Ovary (tissue), 7 donors: ENCODE measurements at regions not wholly inside any gene's neighbourhood (a gene's known extent, or its start where the extent isn't known, plus 50 kb on each side); places are given as distances from the start of the nearest gene placed in this dataset.
"Not testable (repeated sequence)": the region's sequence is repeated elsewhere in the genome, so short reads cannot be mapped to it uniquely, and the experiment has no call there.

ENCODE experiments used
- DNase-seq, 5 donors: peaks; one replicate each; pipeline ENCODE4 v3.0.0-alpha.2; 2019 to 2020
- H3K27ac ChIP-seq, 2 donors: fragments of 200-600 bp; one replicate each; pipeline versions ENCODE4 v1.5.1 to v1.8.0; 2019 to 2022
- H3K27me3 ChIP-seq: fragments of 200-600 bp; one replicate; pipeline ENCODE4 v1.8.0; 2022
- H3K36me3 ChIP-seq: fragments of 200-600 bp; sonication (generic); one replicate; pipeline ENCODE4 v1.5.1; 2019
- H3K4me1 ChIP-seq: one replicate; pipeline ENCODE4 v1.8.1; 2013; ENCODE audit warnings: mild to moderate bottlenecking, moderate library complexity; ENCODE audit not compliant: insufficient read depth
- H3K4me3 ChIP-seq: fragments of 200-600 bp; sonication (generic); one replicate; pipeline ENCODE4 v1.5.1; 2017
- H3K9me3 ChIP-seq, 2 donors: fragments of 200-600 bp in 1 of 2; sonication (generic) in 1 of 2; one replicate each; pipeline versions ENCODE4 v1.5.1 to v1.8.1; 2013 to 2019; ENCODE audit warnings: mild to moderate bottlenecking in 1 of 2, moderate library complexity in 1 of 2
- CTCF ChIP-seq, 3 donors: fragments of 450-650 bp in 2 of 3; fragments of 200-600 bp in 1 of 3; IDR thresholded peaks; one replicate each; pipeline versions ENCODE4 v1.5.1 to v1.8.0; 2016 to 2022; ENCODE audit warnings: antibody characterized with exemption in 3 of 3, mild to moderate bottlenecking in 1 of 3
- EP300 ChIP-seq: sonication (generic); formaldehyde crosslinking; IDR thresholded peaks from one replicate; pipeline ENCODE4 v1.6.1; 2017; ENCODE audit warnings: antibody characterized with exemption
- POLR2A ChIP-seq: fragments of 450-650 bp; IDR thresholded peaks from one replicate; pipeline ENCODE4 v1.6.1; 2017; ENCODE audit warnings: antibody characterized with exemption, mild to moderate bottlenecking, moderate library complexity
- WGBS, 3 donors: extraction: QIAGEN DNeasy Blood & Tissue Kit in 1 of 3; methylation state at CpG; one replicate each; pipeline versions ENCODE4 v1.1.5 to v1.1.7; 2013 to 2017; 5-methylcytosine and 5-hydroxymethylcytosine counted together
- intact Hi-C, 4 donors: fragments of 100-400 bp; cut with DNase I; formaldehyde crosslinking; loops; one replicate each; pipeline versions ENCODE4 v1.11.0 to v1.15.1; 2022 to 2023
- donor health status: DM: no; HTN: no; CAD: no; lungs with moderate emphysema.
- donor health status: DM: no; HTN: no; CAD: no.
- donor health status: Bipolar disorder and iron deficiency.
- donor health status: DM: no; HTN: no; CAD: no.
- donor health status: DM: yes; HTN: yes; CAD: no.

GRCh38 chrX:113192418-113192817 lies 351.8 kb upstream of the AMOT start:
- H3K9me3 ChIP-seq = no peaks in the 10 kb centered on the region
- no peaks in the 10 kb centered on the region for H3K36me3 ChIP-seq
- H3K4me1 ChIP-seq = no peaks in the 10 kb centered on the region
- DNase-seq = no peak
- TF ChIP-seq EP300 = no peak
- no peak for TF ChIP-seq POLR2A
- TF ChIP-seq CTCF (IDR thresholded peaks at IDR 0.05) = no peak
- intact Hi-C loops = no loop called here
- H3K27ac ChIP-seq = no peak overlapping the region
- no peak overlapping the region for H3K4me3 ChIP-seq
- H3K27me3 ChIP-seq = no peaks in the 10 kb centered on the region

GRCh38 chrX:113157496-113157895 lies 316.9 kb upstream of the AMOT start:
- DNase-seq = no peak
- TF ChIP-seq EP300 (no peak), POLR2A (no peak), CTCF (IDR thresholded peaks at IDR 0.05) (no peak)
- intact Hi-C loops = no loop called here
- no peaks in the 10 kb centered on the region for H3K4me1 ChIP-seq
- no peaks in the 10 kb centered on the region for H3K27me3 ChIP-seq
- no peaks in the 10 kb centered on the region for H3K9me3 ChIP-seq
- H3K36me3 ChIP-seq = no peaks in the 10 kb centered on the region
- no peak overlapping the region for H3K27ac ChIP-seq
- H3K4me3 ChIP-seq = no peak overlapping the region
- 76 to 84% (median 84%) methylated on average over 8 of the region's 8 CpGs for WGBS, 3 donors

- WGBS, 3 donors = 75 to 85% (median 79%) methylated on average over 4 of the region's 4 CpGs
- H3K4me1 ChIP-seq, H3K36me3 ChIP-seq, H3K9me3 ChIP-seq, H3K4me3 ChIP-seq, H3K27ac ChIP-seq, DNase-seq, intact Hi-C loops, H3K27me3 ChIP-seq: not testable (repeated sequence)
Observed at GRCh38 chrX:113154315-113154714, 313.7 kb upstream of the AMOT start.

- H3K4me3 ChIP-seq = no peak overlapping the region
- no peaks in the 10 kb centered on the region for H3K27me3 ChIP-seq
- no peaks in the 10 kb centered on the region for H3K36me3 ChIP-seq
- intact Hi-C loops = no loop called here
- H3K9me3 ChIP-seq = peaks cover 0 to 3% of the 10 kb centered on the region in 2 donors
- DNase-seq = no peak
- no peak overlapping the region for H3K27ac ChIP-seq
- no peaks in the 10 kb centered on the region for H3K4me1 ChIP-seq
- TF ChIP-seq POLR2A (no peak), EP300 (no peak), CTCF (IDR thresholded peaks at IDR 0.05) (no peak)
- 39 to 53% (median 42%) methylated on average over 1 of the region's 1 CpG for WGBS, 3 donors
Observed at GRCh38 chrX:113136836-113137235, 296.2 kb upstream of the AMOT start.

GRCh38 chrX:113133316-113133715 lies 292.7 kb upstream of the AMOT start:
- 48 to 53% (median 49%) methylated on average over 1 of the region's 1 CpG for WGBS, 3 donors
- Histone ChIP-seq H3K4me1 (no peaks in the 10 kb centered on the region), H3K27me3 (no peaks in the 10 kb centered on the region), H3K27ac (no peak overlapping the region), H3K36me3 (no peaks in the 10 kb centered on the region), H3K9me3 (no peaks in the 10 kb centered on the region), H3K4me3 (no peak overlapping the region)
- intact Hi-C loops = no loop called here
- TF ChIP-seq POLR2A (no peak), EP300 (no peak), CTCF (IDR thresholded peaks at IDR 0.05) (no peak)
- no peak for DNase-seq
